HL-60 (cell line): ENCODE measurements at regions not wholly inside any gene's neighbourhood (a gene's known extent, or its start where the extent isn't known, plus 50 kb on each side); places are given as distances from the start of the nearest gene placed in this dataset.
"Not testable (repeated sequence)": the region's sequence is repeated elsewhere in the genome, so short reads cannot be mapped to it uniquely, and the experiment has no call there.

Experiments used
- GABPA ChIP-seq: IDR thresholded peaks from 2 replicates; pipeline ENCODE4 v1.6.1; 2012; ENCODE audit warnings: low read depth
- POLR2AphosphoS5 ChIP-seq: IDR thresholded peaks from 2 replicates; pipeline ENCODE4 v1.6.1; 2012; ENCODE audit warnings: low read depth
- SPI1 ChIP-seq: IDR thresholded peaks from 2 replicates; pipeline ENCODE4 v1.6.1; 2012; ENCODE audit warnings: low read depth, mild to moderate bottlenecking, borderline replicate concordance
- TF ChIP-seq, protein P1 (sequence below): IDR thresholded peaks from one replicate; pipeline ENCODE4 v1.5.1; 2011; ENCODE audit warnings: low read length, control low read depth, inconsistent platforms; ENCODE audit not compliant: insufficient read depth

DNA sequence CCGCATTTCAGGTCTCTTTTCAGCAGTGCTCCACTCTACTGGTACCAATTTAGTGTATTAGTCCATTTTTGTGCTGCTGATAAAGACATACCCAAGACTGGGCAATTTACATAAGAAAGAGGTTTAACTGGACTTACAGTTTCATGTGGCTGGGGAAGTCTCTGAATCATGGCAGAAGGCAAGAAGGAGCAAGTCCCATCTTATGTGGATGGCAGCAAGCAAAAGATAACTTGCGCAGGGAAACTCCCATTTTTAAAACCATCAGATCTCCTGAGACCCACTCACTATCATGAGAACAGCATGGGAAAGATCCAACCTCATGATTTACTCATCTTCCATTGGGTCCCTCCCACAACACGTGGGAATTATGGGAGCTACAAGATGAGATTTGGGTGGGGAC is 231.0 kb upstream of the TNC start:
- TF ChIP-seq, protein P1, sequence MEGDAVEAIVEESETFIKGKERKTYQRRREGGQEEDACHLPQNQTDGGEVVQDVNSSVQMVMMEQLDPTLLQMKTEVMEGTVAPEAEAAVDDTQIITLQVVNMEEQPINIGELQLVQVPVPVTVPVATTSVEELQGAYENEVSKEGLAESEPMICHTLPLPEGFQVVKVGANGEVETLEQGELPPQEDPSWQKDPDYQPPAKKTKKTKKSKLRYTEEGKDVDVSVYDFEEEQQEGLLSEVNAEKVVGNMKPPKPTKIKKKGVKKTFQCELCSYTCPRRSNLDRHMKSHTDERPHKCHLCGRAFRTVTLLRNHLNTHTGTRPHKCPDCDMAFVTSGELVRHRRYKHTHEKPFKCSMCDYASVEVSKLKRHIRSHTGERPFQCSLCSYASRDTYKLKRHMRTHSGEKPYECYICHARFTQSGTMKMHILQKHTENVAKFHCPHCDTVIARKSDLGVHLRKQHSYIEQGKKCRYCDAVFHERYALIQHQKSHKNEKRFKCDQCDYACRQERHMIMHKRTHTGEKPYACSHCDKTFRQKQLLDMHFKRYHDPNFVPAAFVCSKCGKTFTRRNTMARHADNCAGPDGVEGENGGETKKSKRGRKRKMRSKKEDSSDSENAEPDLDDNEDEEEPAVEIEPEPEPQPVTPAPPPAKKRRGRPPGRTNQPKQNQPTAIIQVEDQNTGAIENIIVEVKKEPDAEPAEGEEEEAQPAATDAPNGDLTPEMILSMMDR = not testable (repeated sequence)
- not testable (repeated sequence) for TF ChIP-seq POLR2AphosphoS5, GABPA, SPI1
